Kidney capillary endothelial cell (primary cell): ENCODE measurements at regions not wholly inside any gene's neighbourhood (a gene's known extent, or its start where the extent isn't known, plus 50 kb on each side); places are given as distances from the start of the nearest gene placed in this dataset.

Source experiments
- DNase-seq: peaks from one replicate; pipeline ENCODE4 v3.0.0-alpha.2; 2018; ENCODE audit warnings: low spot score

GRCh38 chr7:33852838-33853237, 52.5 kb upstream of the BMPER start:
- DNase-seq: no peak

GRCh38 chr7:33853361-33854062, 51.8 kb upstream of the BMPER start:
- DNase-seq: no peak

GRCh38 chr7:33854178-33854577, 51.2 kb upstream of the BMPER start:
- DNase-seq: no peak

- no peak for DNase-seq
Measured at GRCh38 chr7:33854801-33855350, 50.5 kb upstream of the BMPER start.
